K562 (cell line): ENCODE measurements at regions not wholly inside any gene's neighbourhood (a gene's known extent, or its start where the extent isn't known, plus 50 kb on each side); places are given as distances from the start of the nearest gene placed in this dataset.

Experiments
- ATAC-seq: fragments of 200-7000 bp; cut with Tn5 transposase; 3 replicates; pipeline ENCODE4 v1.9.1; 2020; ENCODE audit warnings: moderate library complexity
- BruUV-seq: library from RNA; stranded (reverse); fragments of 400-500 nt; replicated peaks from 2 replicates; lab custom pipeline; 2021; lab: Mats Ljungman, UMichigan
- CTCF ChIA-PET: fragments of 300-600 bp; formaldehyde crosslinking; extraction: SDS; loops from one replicate; lab custom pipeline; 2021; ENCODE audit warnings: low intra/inter-chr PET ratio; lab: Yijun Ruan, JAX
- POLR2A ChIA-PET: fragments of 300-600, 350-650 bp; sonication (Branson Sonifier 250); formaldehyde crosslinking; extraction: SDS; loops from one replicate; lab custom pipeline; 2021; ENCODE audit warnings: antibody characterized with exemption, inconsistent platforms; lab: Yijun Ruan, JAX
- DNase-seq, 4 experiments: peaks; one replicate each; pipeline versions ENCODE4 v3.0.0 to v3.0.0-alpha.2; 2011 to 2018; ENCODE audit warnings: low spot score in 3 of 4, mixed read lengths in 3 of 4; ENCODE audit errors: extremely low read depth in 1 of 4
- FAIRE-seq: peaks from 2 replicates; lab custom pipeline; 2011; peaks lifted over from hg19 to GRCh38; lab: Jason Lieb, UNC
- H2AFZ ChIP-seq: 2 replicates; pipeline ENCODE4 v1.6.0; 2011; ENCODE audit warnings: low read depth, low read length, control low read depth, inconsistent platforms
- H3K27ac ChIP-seq: fragments of 200-600 bp; 3 replicates; pipeline ENCODE4 v1.8.0; 2011; ENCODE audit warnings: low read depth, mild to moderate bottlenecking, control low read depth, inconsistent platforms, low read length, moderate library complexity, mixed read lengths; ENCODE audit errors: extremely low read depth
- H3K27me3 ChIP-seq, 2 experiments: fragments of 300-600 bp in 1 of 2; 2 replicates in 1 of 2; 3 replicates in 1 of 2; pipeline versions ENCODE4 v1.6.0 to v1.8.0; 2011; ENCODE audit warnings: inconsistent platforms in 2 of 2, low read length in 2 of 2, mild to moderate bottlenecking in 1 of 2, mixed read lengths in 1 of 2, moderate library complexity in 1 of 2; ENCODE audit not compliant: control insufficient read depth in 2 of 2, insufficient read depth in 2 of 2
- H3K36me3 ChIP-seq: fragments of 300-600 bp; 3 replicates; pipeline ENCODE4 v1.8.0; 2011; ENCODE audit warnings: mild to moderate bottlenecking, low read length, inconsistent platforms; ENCODE audit not compliant: control insufficient read depth, insufficient read depth
- H3K4me1 ChIP-seq, 2 experiments: fragments of 200-600 bp in 1 of 2; replicated peaks in 1 of 2; 2 replicates in 1 of 2; 3 replicates in 1 of 2; pipeline versions ENCODE4 v1.5.1 to v1.8.0; 2011; ENCODE audit warnings: inconsistent platforms in 2 of 2, low read length in 2 of 2, mild to moderate bottlenecking in 1 of 2, mixed read lengths in 1 of 2, moderate library complexity in 1 of 2; ENCODE audit not compliant: control insufficient read depth in 2 of 2, insufficient read depth in 2 of 2
- H3K4me2 ChIP-seq: 2 replicates; pipeline ENCODE4 v1.6.1; 2011; ENCODE audit warnings: low read length, control low read depth, inconsistent platforms, mixed read lengths; ENCODE audit not compliant: insufficient read depth
- H3K4me3 ChIP-seq: fragments of 200-600 bp; sonication (generic), shearing (Covaris generic); 2 replicates; pipeline ENCODE4 v1.5.1; 2016; ENCODE audit warnings: control low read depth, inconsistent platforms
- H3K79me2 ChIP-seq: fragments of 200-600 bp; 3 replicates; pipeline ENCODE4 v1.8.0; 2011; ENCODE audit warnings: low read length, inconsistent platforms; ENCODE audit not compliant: control insufficient read depth, insufficient read depth
- H3K9ac ChIP-seq, 2 experiments: 2 replicates each; pipeline versions ENCODE4 v1.6.0 to v1.6.1; 2011; ENCODE audit warnings: low read depth in 2 of 2, low read length in 2 of 2, control low read depth in 1 of 2, inconsistent platforms in 1 of 2, mild to moderate bottlenecking in 1 of 2, mixed read lengths in 1 of 2; ENCODE audit not compliant: insufficient read depth in 1 of 2
- H3K9me1 ChIP-seq: one replicate; pipeline ENCODE4 v1.6.0; 2011; ENCODE audit warnings: inconsistent platforms, mild to moderate bottlenecking, low read length, moderate library complexity; ENCODE audit not compliant: control insufficient read depth, insufficient read depth
- H3K9me3 ChIP-seq: replicated peaks from 2 replicates; pipeline ENCODE4 v1.5.1; 2011; ENCODE audit warnings: low read depth, low read length, inconsistent platforms; ENCODE audit not compliant: control insufficient read depth, insufficient read depth
- H4K20me1 ChIP-seq: replicated peaks from 2 replicates; pipeline ENCODE4 v1.6.1; 2011; ENCODE audit warnings: low read length, inconsistent platforms, mixed read lengths; ENCODE audit not compliant: control insufficient read depth, insufficient read depth
- HDAC6 ChIP-seq: IDR thresholded peaks from 2 replicates; pipeline ENCODE4 v1.6.1; 2012; ENCODE audit warnings: low read depth, mild to moderate bottlenecking, control low read depth, inconsistent platforms, low read length, moderate library complexity
- LARP7 ChIP-seq: fragments of 450-650 bp; IDR thresholded peaks from 2 replicates; pipeline ENCODE4 v1.6.1; 2016
- MTA2 ChIP-seq: fragments of 450-650 bp; IDR thresholded peaks from 2 replicates; pipeline ENCODE4 v1.6.1; 2016; ENCODE audit warnings: low read depth
- NCOA6 ChIP-seq: fragments of 450-650 bp; IDR thresholded peaks from 2 replicates; pipeline ENCODE4 v1.6.1; 2017; ENCODE audit warnings: mild to moderate bottlenecking
- NEUROD1 ChIP-seq: fragments of 150-350 bp; IDR thresholded peaks from 2 replicates; pipeline ENCODE4 v1.6.1; 2014; ENCODE audit warnings: borderline replicate concordance, low read length, low read depth; ENCODE audit not compliant: partially characterized antibody
- ZNF212 ChIP-seq: fragments of 450-650 bp; formaldehyde crosslinking; IDR thresholded peaks from 2 replicates; pipeline ENCODE4 v1.4.0; 2020; ENCODE audit warnings: mild to moderate bottlenecking
- WGBS: fragments of 100-300 bp; shearing (Covaris generic); methylation state at CpG from one replicate; pipeline ENCODE4 v1.1.6; 2016; ENCODE audit warnings: low coverage, mixed read lengths; ENCODE audit not compliant: insufficient coverage; ENCODE audit errors: missing lambda C conversion rate; 5-methylcytosine and 5-hydroxymethylcytosine counted together
- in situ Hi-C: fragments of 300-500 bp; cut with MboI; formaldehyde crosslinking; loops from 4 replicates; pipeline ENCODE4 v1.15.0; 2018; ENCODE audit warnings: inconsistent platforms, mixed read lengths
- intact Hi-C: fragments of 100-400 bp; cut with micrococcal nuclease; formaldehyde crosslinking; loops from 2 replicates; pipeline ENCODE4 v1.14.2; 2022
- TF ChIP-seq, protein P1 (sequence below): fragments of 450-650 bp; formaldehyde crosslinking; conservative IDR thresholded peaks from 2 replicates; pipeline ENCODE4 v1.4.0; 2022; ENCODE audit warnings: mild to moderate bottlenecking, missing genetic modification characterization
- TF ChIP-seq, protein P2 (sequence below): fragments of 450-650 bp; conservative IDR thresholded peaks from 2 replicates; pipeline ENCODE4 v1.6.1; 2016; ENCODE audit warnings: missing genetic modification characterization, low read depth, mild to moderate bottlenecking, control low read depth, missing compliant biosample characterization
- TF ChIP-seq, protein P3 (sequence below): fragments of 450-650 bp; IDR thresholded peaks from 2 replicates; pipeline ENCODE4 v1.6.1; 2016; ENCODE audit warnings: borderline replicate concordance
- TF ChIP-seq, protein P4 (sequence below): sonication (generic); formaldehyde crosslinking; IDR thresholded peaks from 2 replicates; pipeline ENCODE4 v1.8.1; 2023; ENCODE audit warnings: mild to moderate bottlenecking, missing genetic modification reagents
- TF ChIP-seq, protein P5 (sequence below): fragments of 450-650 bp; IDR thresholded peaks from 2 replicates; pipeline ENCODE4 v1.6.1; 2018; ENCODE audit not compliant: partially characterized antibody

DNA sequence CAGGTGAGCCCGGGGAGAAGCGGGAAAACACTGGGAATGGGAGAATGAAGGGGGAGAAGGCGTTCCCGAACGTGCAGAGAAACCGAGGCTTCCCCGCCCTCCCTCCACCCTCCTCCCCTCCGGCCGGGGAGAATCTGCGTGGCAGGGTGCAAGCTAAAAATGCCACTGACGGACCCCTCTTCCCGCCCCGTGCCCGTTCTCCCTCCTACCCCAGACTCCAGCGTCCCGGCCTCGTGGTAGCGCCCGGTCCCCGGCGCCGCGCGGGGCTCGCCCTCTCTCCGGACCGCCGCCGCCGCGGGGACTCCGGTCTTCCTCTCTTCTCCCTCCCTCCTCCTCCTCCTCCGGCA lies 81.6 kb upstream of the AK4 start:
- whole genome bisulfite sequencing, result under 1% methylated on average over 18 of the region's 33 CpGs
- FAIRE-seq (no peak), DNase-seq (no peak), ATAC-seq (no peak; the same call in 2 of the 3 replicates)
- Histone ChIP-seq H3K4me3 (peak overlapping the region; percentile 80), H3K27me3 (no peaks in the 10 kb centered on the region), H3K4me1 (peaks cover 18 to 27% of the 10 kb centered on the region in 2 experiments; a peak in 4 of 5 replicates), H3K27ac (peak overlapping the region; percentile 94), H3K9me1 (no peaks in the 10 kb centered on the region), H3K4me2 (peak overlapping the region; percentile 88), H3K36me3 (no peaks in the 10 kb centered on the region), H3K9me3 (no peaks in the 10 kb centered on the region), H3K9ac (peak overlapping the region; percentile 68 to 99), H2AFZ (peak overlapping the region; percentile 74), H3K79me2 (peaks cover 46% of the 10 kb centered on the region), H4K20me1 (no peaks in the 10 kb centered on the region; the same call in 1 of the 2 replicates)
- POLR2A ChIA-PET, result interaction anchor here (1.0 to 1.6 kb wide), 3 partner anchors 9 to 149 kb away, joined by 3 to 6 read pairs (median 4); no protein-coding TSS in a partner anchor
- in situ Hi-C loops (loop anchor here (5.0 to 25.0 kb wide), 4 partner anchors 146 to 1171 kb away; partner anchors contain the start of genes LEPR and LEPROT), intact Hi-C loops (loop anchor here (5.0 to 10.0 kb wide), 3 partner anchors 81 to 1178 kb away; partner anchors contain the start of genes AK4, LEPR and LEPROT)
- CTCF ChIA-PET, result no interaction called here
- no TSS peak for BruUV-seq
- TF ChIP-seq, protein P1, sequence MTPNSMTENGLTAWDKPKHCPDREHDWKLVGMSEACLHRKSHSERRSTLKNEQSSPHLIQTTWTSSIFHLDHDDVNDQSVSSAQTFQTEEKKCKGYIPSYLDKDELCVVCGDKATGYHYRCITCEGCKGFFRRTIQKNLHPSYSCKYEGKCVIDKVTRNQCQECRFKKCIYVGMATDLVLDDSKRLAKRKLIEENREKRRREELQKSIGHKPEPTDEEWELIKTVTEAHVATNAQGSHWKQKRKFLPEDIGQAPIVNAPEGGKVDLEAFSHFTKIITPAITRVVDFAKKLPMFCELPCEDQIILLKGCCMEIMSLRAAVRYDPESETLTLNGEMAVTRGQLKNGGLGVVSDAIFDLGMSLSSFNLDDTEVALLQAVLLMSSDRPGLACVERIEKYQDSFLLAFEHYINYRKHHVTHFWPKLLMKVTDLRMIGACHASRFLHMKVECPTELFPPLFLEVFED (CRISPR knock-in tag), result no peak
- TF ChIP-seq, protein P2, sequence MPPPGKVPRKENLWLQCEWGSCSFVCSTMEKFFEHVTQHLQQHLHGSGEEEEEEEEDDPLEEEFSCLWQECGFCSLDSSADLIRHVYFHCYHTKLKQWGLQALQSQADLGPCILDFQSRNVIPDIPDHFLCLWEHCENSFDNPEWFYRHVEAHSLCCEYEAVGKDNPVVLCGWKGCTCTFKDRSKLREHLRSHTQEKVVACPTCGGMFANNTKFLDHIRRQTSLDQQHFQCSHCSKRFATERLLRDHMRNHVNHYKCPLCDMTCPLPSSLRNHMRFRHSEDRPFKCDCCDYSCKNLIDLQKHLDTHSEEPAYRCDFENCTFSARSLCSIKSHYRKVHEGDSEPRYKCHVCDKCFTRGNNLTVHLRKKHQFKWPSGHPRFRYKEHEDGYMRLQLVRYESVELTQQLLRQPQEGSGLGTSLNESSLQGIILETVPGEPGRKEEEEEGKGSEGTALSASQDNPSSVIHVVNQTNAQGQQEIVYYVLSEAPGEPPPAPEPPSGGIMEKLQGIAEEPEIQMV, result no peak
- no peak for TF ChIP-seq LARP7
- no peak for TF ChIP-seq HDAC6
- no peak for TF ChIP-seq NCOA6
- TF ChIP-seq, protein P3, sequence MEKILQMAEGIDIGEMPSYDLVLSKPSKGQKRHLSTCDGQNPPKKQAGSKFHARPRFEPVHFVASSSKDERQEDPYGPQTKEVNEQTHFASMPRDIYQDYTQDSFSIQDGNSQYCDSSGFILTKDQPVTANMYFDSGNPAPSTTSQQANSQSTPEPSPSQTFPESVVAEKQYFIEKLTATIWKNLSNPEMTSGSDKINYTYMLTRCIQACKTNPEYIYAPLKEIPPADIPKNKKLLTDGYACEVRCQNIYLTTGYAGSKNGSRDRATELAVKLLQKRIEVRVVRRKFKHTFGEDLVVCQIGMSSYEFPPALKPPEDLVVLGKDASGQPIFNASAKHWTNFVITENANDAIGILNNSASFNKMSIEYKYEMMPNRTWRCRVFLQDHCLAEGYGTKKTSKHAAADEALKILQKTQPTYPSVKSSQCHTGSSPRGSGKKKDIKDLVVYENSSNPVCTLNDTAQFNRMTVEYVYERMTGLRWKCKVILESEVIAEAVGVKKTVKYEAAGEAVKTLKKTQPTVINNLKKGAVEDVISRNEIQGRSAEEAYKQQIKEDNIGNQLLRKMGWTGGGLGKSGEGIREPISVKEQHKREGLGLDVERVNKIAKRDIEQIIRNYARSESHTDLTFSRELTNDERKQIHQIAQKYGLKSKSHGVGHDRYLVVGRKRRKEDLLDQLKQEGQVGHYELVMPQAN, result peak; percentile 77; the same call in 1 of the 2 replicates
- TF ChIP-seq, protein P4, sequence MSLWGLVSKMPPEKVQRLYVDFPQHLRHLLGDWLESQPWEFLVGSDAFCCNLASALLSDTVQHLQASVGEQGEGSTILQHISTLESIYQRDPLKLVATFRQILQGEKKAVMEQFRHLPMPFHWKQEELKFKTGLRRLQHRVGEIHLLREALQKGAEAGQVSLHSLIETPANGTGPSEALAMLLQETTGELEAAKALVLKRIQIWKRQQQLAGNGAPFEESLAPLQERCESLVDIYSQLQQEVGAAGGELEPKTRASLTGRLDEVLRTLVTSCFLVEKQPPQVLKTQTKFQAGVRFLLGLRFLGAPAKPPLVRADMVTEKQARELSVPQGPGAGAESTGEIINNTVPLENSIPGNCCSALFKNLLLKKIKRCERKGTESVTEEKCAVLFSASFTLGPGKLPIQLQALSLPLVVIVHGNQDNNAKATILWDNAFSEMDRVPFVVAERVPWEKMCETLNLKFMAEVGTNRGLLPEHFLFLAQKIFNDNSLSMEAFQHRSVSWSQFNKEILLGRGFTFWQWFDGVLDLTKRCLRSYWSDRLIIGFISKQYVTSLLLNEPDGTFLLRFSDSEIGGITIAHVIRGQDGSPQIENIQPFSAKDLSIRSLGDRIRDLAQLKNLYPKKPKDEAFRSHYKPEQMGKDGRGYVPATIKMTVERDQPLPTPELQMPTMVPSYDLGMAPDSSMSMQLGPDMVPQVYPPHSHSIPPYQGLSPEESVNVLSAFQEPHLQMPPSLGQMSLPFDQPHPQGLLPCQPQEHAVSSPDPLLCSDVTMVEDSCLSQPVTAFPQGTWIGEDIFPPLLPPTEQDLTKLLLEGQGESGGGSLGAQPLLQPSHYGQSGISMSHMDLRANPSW (CRISPR knock-in tag), result no peak
- no peak for TF ChIP-seq ZNF212 (CRISPR knock-in tag)
- TF ChIP-seq, protein P5, sequence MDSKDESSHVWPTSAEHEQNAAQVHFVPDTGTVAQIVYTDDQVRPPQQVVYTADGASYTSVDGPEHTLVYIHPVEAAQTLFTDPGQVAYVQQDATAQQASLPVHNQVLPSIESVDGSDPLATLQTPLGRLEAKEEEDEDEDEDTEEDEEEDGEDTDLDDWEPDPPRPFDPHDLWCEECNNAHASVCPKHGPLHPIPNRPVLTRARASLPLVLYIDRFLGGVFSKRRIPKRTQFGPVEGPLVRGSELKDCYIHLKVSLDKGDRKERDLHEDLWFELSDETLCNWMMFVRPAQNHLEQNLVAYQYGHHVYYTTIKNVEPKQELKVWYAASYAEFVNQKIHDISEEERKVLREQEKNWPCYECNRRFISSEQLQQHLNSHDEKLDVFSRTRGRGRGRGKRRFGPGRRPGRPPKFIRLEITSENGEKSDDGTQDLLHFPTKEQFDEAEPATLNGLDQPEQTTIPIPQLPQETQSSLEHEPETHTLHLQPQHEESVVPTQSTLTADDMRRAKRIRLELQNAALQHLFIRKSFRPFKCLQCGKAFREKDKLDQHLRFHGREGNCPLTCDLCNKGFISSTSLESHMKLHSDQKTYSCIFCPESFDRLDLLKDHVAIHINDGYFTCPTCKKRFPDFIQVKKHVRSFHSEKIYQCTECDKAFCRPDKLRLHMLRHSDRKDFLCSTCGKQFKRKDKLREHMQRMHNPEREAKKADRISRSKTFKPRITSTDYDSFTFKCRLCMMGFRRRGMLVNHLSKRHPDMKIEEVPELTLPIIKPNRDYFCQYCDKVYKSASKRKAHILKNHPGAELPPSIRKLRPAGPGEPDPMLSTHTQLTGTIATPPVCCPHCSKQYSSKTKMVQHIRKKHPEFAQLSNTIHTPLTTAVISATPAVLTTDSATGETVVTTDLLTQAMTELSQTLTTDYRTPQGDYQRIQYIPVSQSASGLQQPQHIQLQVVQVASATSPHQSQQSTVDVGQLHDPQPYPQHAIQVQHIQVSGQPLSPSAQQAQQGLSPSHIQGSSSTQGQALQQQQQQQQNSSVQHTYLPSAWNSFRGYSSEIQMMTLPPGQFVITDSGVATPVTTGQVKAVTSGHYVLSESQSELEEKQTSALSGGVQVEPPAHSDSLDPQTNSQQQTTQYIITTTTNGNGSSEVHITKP, result no peak
- no peak for TF ChIP-seq NEUROD1
- TF ChIP-seq MTA2, result no peak
